IPS-NIHi7 (cell line): ENCODE measurements at regions not wholly inside any gene's neighbourhood (a gene's known extent, or its start where the extent isn't known, plus 50 kb on each side); places are given as distances from the start of the nearest gene placed in this dataset.
"Not testable (repeated sequence)": the region's sequence is repeated elsewhere in the genome, so short reads cannot be mapped to it uniquely, and the experiment has no call there.

Experiments used
- DNase-seq: peaks from one replicate; pipeline ENCODE4 v3.0.0; 2012; ENCODE audit warnings: mixed read lengths; ENCODE audit errors: extremely low spot score

- no peak for DNase-seq
These were observed 413.5 kb upstream of the NFE2L3 start for GRCh38 chr7:25738528-25738927.

- no peak for DNase-seq
These were observed 412.9 kb upstream of the NFE2L3 start for GRCh38 chr7:25739143-25739542.

- DNase-seq = no peak
These were observed 409.7 kb upstream of the NFE2L3 start for GRCh38 chr7:25742316-25742715.

DNA sequence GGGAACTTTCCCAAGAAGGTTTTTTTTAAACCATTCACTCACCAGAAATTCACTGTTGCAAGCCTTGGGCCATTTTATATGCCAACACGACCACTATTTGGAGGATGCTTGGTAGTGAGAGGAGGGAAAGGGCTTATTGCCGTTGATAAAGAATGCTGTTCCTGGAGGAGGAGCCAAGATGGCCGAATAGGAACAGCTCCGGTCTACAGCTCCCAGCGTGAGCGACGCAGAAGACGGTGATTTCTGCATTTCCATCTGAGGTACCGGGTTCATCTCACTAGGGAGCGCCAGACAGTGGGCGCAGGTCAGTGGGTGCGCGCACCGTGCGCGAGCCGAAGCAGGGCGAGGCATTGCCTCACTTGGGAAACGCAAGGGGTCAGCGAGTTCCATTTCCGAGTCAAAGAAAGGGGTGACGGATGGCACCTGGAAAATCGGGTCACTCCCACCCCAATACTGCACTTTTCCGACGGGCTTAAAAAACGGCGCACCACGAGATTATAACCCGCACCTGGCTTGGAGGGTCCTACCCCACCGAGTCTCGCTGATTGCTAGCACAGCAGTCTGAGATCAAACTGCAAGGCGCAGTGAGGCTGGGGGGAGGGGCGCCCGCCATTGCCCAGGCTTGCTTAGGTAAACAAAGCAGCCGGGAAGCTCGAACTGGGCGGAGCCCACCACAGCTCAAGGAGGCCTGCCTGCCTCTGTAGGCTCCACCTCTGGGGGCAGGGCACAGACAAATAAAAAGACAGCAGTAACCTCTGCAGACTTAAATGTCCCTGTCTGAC is 408.1 kb upstream of the NFE2L3 start:
- DNase-seq = not testable (repeated sequence)

DNA sequence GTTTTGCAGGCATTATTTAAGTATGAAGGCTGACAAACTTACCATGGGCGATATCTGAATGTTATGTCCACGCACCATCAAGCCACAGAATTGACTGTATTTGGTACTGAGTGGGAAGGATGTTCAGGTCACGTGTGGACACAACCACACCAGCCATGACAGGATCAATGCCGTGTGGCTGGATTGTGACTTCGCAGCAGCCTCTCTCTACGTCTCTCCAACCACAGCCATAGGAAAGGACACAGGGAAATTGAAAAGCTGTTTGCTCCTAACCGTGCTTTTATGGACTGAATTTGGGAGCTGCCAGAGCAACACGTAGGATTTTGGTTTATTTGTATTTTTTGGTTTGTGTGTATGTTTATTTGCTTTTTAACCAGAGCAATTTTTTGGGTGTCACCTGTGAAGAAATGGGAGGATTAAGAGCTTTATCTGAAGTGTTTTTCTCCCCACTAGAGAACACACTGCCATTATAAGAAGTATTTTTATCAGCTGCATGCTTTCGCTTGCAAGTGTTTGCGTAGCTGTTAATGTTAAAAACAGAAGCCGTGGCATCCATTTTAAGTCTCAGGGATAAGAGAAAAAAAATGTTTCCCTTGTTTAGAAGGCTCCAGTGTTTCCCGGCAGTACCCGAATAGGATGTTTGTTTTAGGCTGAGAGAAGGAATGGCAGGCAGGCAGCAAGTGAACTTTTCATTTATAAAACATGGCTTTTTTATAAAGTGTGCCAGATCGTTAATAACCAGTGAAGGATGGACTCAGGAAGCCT is 401.1 kb upstream of the NFE2L3 start:
- DNase-seq = no peak

- no peak for DNase-seq
These were observed 399.8 kb upstream of the NFE2L3 start for GRCh38 chr7:25752154-25752553.

DNA sequence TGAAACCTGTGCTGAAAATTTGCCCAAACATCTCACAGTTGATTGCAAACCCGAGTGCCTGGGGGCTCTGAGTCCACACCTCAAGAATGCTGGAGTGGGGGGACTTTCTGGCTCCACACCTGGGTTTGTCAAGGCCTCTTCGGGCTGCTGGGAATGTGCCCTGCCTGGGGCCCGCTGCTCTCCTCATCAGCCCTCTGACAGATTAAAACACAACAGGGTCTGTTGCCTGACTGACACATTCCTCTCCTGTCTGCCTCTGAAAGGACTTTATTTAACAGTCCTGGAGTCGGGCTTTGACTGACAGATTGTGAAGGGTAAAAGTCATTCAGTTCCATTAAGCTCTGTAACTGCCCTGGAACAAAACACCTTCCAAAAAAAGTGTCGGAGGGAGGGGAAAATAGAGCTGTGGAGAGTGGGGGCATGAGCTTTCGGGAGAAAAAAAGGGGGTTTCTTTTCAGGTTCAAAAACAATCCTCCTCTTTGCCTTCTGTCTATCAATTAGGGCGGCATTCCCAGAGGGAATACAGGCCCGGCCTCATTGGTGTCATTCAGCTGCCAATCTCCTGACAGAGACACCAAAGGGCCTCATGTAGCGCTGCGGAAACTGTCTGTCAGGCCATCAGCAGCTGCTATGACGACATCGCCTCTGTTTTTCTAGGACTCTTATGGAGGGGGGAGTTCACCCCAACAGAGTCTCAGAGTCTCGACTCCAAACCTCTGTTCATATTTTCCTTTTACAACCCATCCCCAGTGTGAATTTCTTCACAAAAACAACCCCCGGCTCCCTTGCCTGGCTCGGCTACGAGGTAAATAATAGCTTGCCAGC is 398.8 kb upstream of the NFE2L3 start:
- DNase-seq = peak; percentile 54

GRCh38 chr7:25753837-25754236 is 398.2 kb upstream of the NFE2L3 start:
- no peak for DNase-seq

DNA sequence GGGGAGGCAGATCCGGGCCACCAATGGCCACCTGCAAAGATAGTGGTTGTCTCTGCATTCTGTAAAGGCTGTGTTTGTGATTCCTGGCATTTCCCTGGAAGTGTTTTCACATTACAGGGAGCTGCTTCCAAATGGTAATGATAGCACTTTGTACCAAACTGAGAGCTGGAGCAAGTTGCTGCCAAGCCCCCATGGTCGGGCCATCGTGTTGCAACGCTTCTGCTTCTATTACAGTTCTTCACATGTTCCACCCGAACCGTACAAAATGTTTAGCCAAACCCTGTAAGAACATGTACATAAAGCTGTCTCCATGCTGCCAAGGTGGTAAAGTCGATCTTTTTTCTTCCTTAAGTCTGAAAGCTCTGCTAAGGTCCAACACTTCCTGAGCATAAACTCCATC is 397.7 kb upstream of the NFE2L3 start:
- DNase-seq = no peak

DNA sequence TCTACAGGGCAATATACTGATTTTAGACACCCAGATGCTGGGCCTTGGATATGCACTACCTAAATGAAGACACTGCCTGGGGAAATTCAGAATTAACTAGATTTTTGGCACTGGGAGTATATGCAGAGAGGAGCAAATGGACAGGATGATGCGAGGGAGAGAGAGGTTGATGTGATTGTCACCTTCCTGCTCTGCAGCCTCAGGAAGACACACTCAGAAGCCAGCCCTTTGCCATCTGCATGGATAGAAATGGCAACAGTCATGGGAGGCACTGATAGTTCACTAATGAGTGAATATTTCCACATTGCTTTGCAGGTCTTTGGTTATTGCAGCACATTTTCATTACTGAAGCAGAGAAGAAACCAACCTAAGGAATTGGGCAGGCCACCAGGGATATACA is 397.2 kb upstream of the NFE2L3 start:
- no peak for DNase-seq

DNA sequence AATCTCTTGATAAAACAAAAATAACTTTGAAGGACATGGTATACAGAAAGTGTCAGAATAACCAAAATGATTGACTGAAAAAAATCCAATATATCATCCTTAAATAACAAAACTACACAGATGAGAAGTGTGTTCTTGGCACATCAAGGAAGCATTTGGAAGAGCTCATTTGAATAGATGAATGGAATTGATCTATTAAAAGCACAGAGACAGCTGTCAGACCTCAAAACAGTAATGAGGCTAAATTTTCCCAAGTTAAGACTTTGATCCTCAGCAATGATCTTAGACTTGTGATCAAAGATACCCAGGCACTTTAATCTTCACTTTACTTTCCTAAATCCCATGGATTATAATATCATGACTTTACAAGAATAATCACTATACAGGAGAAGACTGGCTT is 395.4 kb upstream of the NFE2L3 start:
- no peak for DNase-seq

GRCh38 chr7:25758559-25758958 is 393.4 kb upstream of the NFE2L3 start:
- no peak for DNase-seq

- DNase-seq = no peak
These were observed 392.7 kb upstream of the NFE2L3 start for GRCh38 chr7:25759286-25759685.

GRCh38 chr7:25759748-25760147 is 392.2 kb upstream of the NFE2L3 start:
- DNase-seq = no peak

DNA sequence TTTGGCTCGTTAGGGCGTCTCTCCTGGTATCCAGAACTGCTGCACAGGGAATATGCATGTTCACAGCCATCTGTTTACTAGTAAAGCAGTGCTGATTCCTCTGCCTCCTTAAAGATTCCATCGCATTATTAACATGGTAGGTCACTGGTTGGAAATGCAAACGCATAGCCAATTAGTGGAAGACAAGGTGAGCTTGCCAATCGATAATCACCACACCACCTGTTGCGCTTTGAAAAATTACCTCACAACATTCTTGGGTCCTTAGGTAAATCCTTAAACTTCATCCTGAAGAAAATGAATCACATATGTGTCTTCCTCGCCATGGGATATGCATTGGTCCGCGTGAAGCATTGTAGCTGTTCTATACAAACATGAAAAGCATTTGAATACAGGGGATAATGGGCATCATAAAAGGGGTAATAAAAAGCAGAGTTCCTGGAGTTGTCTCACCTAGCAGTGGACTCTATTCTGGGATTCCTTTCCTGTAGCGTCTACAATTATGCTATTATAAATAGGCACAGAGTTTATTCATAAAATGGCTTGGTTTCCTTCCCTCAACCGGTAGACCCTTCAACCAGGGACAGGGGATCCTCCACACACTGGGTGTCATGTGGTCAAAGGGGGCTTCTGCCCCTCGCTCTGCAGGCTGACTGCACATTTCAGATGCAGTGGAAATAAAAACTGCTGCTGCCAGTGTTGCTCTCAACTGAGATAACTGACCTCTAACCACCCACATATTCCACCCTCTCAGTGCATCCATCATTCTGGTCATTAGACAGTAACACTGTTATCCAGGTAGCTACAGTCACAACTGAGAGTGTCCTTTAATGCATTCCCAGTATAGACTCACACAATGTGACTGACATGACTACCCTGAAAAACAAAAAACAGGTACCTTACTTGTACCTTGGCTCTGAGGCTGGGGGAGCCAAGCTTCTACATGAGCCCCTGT is 389.2 kb upstream of the NFE2L3 start:
- no peak for DNase-seq

GRCh38 chr7:25763463-25763860 is 388.5 kb upstream of the NFE2L3 start:
- DNase-seq = no peak

DNA sequence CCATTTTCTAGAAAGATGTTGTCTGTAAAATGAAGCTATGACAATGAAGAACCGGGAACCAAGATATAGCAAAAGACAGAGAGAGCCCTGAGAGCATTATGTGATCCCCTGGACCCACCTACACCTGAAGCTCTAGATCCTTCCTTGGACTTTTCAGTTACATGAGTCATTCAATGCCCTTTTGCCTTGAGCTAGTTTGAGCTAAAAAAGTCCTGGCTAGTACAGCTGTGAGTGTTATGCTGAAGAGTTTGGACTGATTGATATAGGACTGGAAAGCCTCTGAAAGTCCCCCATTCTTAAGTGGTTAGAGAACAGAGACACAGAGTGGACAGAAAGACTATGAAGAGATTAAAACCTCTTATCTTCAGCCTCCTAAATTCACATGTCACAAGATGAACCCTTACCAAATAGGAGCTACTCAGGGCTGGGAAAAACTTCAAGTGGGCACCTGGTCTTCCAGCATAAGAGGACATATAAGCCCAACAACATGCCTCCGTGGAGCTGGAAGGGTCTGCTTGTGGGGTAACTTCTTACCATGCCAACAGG is 386.8 kb upstream of the NFE2L3 start:
- DNase-seq = no peak

DNA sequence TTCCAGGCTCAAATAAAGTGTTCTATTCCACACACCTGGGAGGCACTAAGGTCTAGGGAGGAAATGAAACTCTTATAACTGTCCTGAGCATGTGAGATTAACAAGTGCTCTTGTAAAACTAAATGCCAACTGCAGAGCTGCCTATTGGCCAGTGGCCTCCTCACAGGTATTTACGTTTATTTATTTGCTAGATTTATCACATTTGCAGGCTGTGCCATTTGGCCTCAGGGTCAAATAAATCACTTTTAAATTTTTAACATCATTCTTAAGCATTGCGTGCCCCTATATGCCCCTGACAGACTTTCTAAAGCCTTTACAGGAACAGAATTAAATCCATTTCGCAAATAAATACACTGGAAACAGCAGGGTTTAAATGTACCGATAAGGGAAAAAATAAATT is 381.8 kb upstream of the NFE2L3 start:
- DNase-seq = no peak

- DNase-seq = no peak
These were observed 381.3 kb upstream of the NFE2L3 start for GRCh38 chr7:25770670-25771069.

- no peak for DNase-seq
These were observed 380.5 kb upstream of the NFE2L3 start for GRCh38 chr7:25771491-25771890.

DNA sequence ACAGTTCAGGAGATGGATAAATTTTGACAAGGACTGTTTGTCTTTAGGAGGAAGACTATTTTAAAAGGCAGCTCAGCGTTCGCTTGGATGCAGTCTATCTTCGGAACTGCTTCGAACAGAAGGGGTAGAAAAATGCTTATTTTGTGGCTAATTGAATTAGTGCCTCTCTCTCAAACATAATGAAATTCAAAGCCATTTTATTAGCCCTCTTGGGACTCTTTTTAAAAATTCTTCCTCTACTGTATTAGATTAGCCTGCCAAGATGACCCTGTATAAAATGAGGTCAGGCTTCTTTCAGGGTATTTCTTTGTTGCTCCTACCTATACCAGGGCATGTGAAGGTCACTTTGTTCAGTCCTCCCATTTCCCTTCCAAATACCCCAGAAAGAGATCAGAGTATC is 379.2 kb upstream of the NFE2L3 start:
- DNase-seq = no peak
